ENCODE measurements at regions not wholly inside any gene's neighbourhood (a gene's known extent, or its start where the extent isn't known, plus 50 kb on each side); places are given as distances from the start of the nearest gene placed in this dataset.

- TF ChIP-seq CTCF (IDR thresholded peaks at IDR 0.05; ENCODE audit: control extremely low read depth in 1 of 3, insufficient read depth in 1 of 3, low read depth in 1 of 3, low read length in 3 of 3) (no peak), RXRA (IDR thresholded peaks at IDR 0.05; ENCODE audit: insufficient read depth, low read depth, low read length) (no peak), SUZ12 (IDR thresholded peaks at IDR 0.05; ENCODE audit: low read length) (no peak), POLR2AphosphoS5 (IDR thresholded peaks at IDR 0.05; ENCODE audit: low read depth, low read length) (no peak), POLR2A (IDR thresholded peaks at IDR 0.05; ENCODE audit: control extremely low read depth in 1 of 2, low read depth in 2 of 2, low read length in 2 of 2) (no peak), MAFK (IDR thresholded peaks at IDR 0.05; ENCODE audit: low read depth, low read length) (no peak), RAD21 (IDR thresholded peaks at IDR 0.05 in 1 of 2, conservative IDR thresholded peaks at IDR 0.05 in 1 of 2; ENCODE audit: low read depth in 2 of 2, low read length in 2 of 2) (no peak), RFX5 (IDR thresholded peaks at IDR 0.05; ENCODE audit: borderline replicate concordance, low read depth, low read length) (no peak), YY1 (IDR thresholded peaks at IDR 0.05; ENCODE audit: low read depth, low read length) (no peak), CHD2 (IDR thresholded peaks at IDR 0.05; ENCODE audit: low read length) (no peak), ATF3 (IDR thresholded peaks at IDR 0.05; ENCODE audit: insufficient read depth, low read depth, low read length) (no peak), SAP30 (IDR thresholded peaks at IDR 0.05; ENCODE audit: insufficient read depth, insufficient replicate concordance, low read length) (no peak), CHD1 (IDR thresholded peaks at IDR 0.05; ENCODE audit: low read depth, low read length) (no peak)
Measured at GRCh38 chr3:103554451-103554850, 1119.6 kb downstream of the ZPLD1 start.
